DOHH2 (cell line): ENCODE measurements at regions not wholly inside any gene's neighbourhood (a gene's known extent, or its start where the extent isn't known, plus 50 kb on each side); places are given as distances from the start of the nearest gene placed in this dataset.

Source experiments
- CTCF ChIP-seq: fragments of 200-600 bp; sonication (generic); IDR thresholded peaks from one replicate; pipeline ENCODE4 v1.5.1; 2014; ENCODE audit warnings: antibody characterized with exemption, mild to moderate bottlenecking, low read depth, low read length; ENCODE audit not compliant: poor library complexity, severe bottlenecking
- EZH2phosphoT487 ChIP-seq: fragments of 200-600 bp; sonication (generic); IDR thresholded peaks from 2 replicates; pipeline ENCODE4 v1.6.1; 2017; ENCODE audit warnings: borderline replicate concordance, mild to moderate bottlenecking, antibody characterized with exemption, low read length, moderate library complexity, mixed read lengths

- TF ChIP-seq CTCF (no peak), EZH2phosphoT487 (no peak)
Observed at GRCh38 chr2:121041516-121041915, 243.5 kb downstream of the TFCP2L1 start.
